CD4-positive, alpha-beta T cell treated with Interleukin-4 for 1 hour (primary cell): ENCODE measurements at regions not wholly inside any gene's neighbourhood (a gene's known extent, or its start where the extent isn't known, plus 50 kb on each side); places are given as distances from the start of the nearest gene placed in this dataset.
"Not testable (repeated sequence)": the region's sequence is repeated elsewhere in the genome, so short reads cannot be mapped to it uniquely, and the experiment has no call there.

Experiments used
- DNase-seq, 2 donors: peaks; one replicate each; pipeline ENCODE4 v3.0.0-alpha.2; 2020 to 2022

GRCh38 chr11:71638801-71639519 lies 56.3 kb upstream of the KRTAP5-11 start:
- DNase-seq = peak; percentile 16 to 53

GRCh38 chr11:71639520-71639849 lies 56.8 kb upstream of the KRTAP5-11 start:
- not testable (repeated sequence) for DNase-seq

GRCh38 chr11:71639916-71640315 lies 57.2 kb upstream of the KRTAP5-11 start:
- DNase-seq = not testable (repeated sequence)

GRCh38 chr11:71647078-71647477 lies 64.4 kb upstream of the KRTAP5-11 start:
- DNase-seq = not testable (repeated sequence)

- not testable (repeated sequence) for DNase-seq
Observed at GRCh38 chr11:71652998-71653397, 70.3 kb upstream of the KRTAP5-11 start.

- DNase-seq = not testable (repeated sequence)
Observed at GRCh38 chr11:71654423-71654822, 71.7 kb upstream of the KRTAP5-11 start.

GRCh38 chr11:71655041-71655440 lies 72.4 kb upstream of the KRTAP5-11 start:
- DNase-seq = not testable (repeated sequence)

- DNase-seq = not testable (repeated sequence)
Observed at GRCh38 chr11:71656513-71656912, 73.8 kb upstream of the KRTAP5-11 start.

- not testable (repeated sequence) for DNase-seq
Observed at GRCh38 chr11:71664941-71665340, 82.3 kb upstream of the KRTAP5-11 start.

- DNase-seq = not testable (repeated sequence)
Observed at GRCh38 chr11:71698110-71698509, 115.4 kb upstream of the KRTAP5-11 start.

GRCh38 chr11:71698961-71699360 lies 116.3 kb upstream of the KRTAP5-11 start:
- not testable (repeated sequence) for DNase-seq

GRCh38 chr11:71701435-71702291 lies 119.0 kb upstream of the KRTAP5-11 start:
- DNase-seq = not testable (repeated sequence)

GRCh38 chr11:71705086-71705737 lies 122.5 kb upstream of the KRTAP5-11 start:
- not testable (repeated sequence) for DNase-seq

GRCh38 chr11:71705738-71706432 lies 123.2 kb upstream of the KRTAP5-11 start:
- not testable (repeated sequence) for DNase-seq

- not testable (repeated sequence) for DNase-seq
Observed at GRCh38 chr11:71707083-71707482, 124.4 kb upstream of the KRTAP5-11 start.

- DNase-seq = not testable (repeated sequence)
Observed at GRCh38 chr11:71709541-71709940, 123.5 kb upstream of the DEFB108B start.

- peak; percentile 65 to 78 for DNase-seq
Observed at GRCh38 chr11:71710171-71710671, 122.8 kb upstream of the DEFB108B start.

GRCh38 chr11:71710701-71711385 lies 122.2 kb upstream of the DEFB108B start:
- DNase-seq = not testable (repeated sequence)

GRCh38 chr11:71712350-71712749 lies 120.7 kb upstream of the DEFB108B start:
- not testable (repeated sequence) for DNase-seq

- not testable (repeated sequence) for DNase-seq
Observed at GRCh38 chr11:71712846-71713245, 120.2 kb upstream of the DEFB108B start.

- DNase-seq = not testable (repeated sequence)
Observed at GRCh38 chr11:71714510-71714909, 118.5 kb upstream of the DEFB108B start.

- not testable (repeated sequence) for DNase-seq
Observed at GRCh38 chr11:71721840-71722239, 111.2 kb upstream of the DEFB108B start.
